ENCODE measurements at regions not wholly inside any gene's neighbourhood (a gene's known extent, or its start where the extent isn't known, plus 50 kb on each side); places are given as distances from the start of the nearest gene placed in this dataset.

GRCh38 chr1:41983451-41983850, 64.7 kb upstream of the HIVEP3 start:
- no peak for TF ChIP-seq CTCF (IDR thresholded peaks at IDR 0.05)
- no peak for TF ChIP-seq POLR2A (IDR thresholded peaks at IDR 0.05)
